Medulla oblongata (tissue), 1 donor: ENCODE measurements at regions not wholly inside any gene's neighbourhood (a gene's known extent, or its start where the extent isn't known, plus 50 kb on each side); places are given as distances from the start of the nearest gene placed in this dataset.

Experiments
- DNase-seq: peaks from one replicate; pipeline ENCODE4 v3.0.0-alpha.2; 2015; ENCODE audit errors: extremely low spot score

GRCh38 chr1:56036479-56036878 lies 542.9 kb downstream of the PLPP3 start:
- no peak for DNase-seq

- DNase-seq, result no peak
Observed at GRCh38 chr1:56034847-56035481, 544.4 kb downstream of the PLPP3 start.

GRCh38 chr1:56034222-56034621 lies 545.1 kb downstream of the PLPP3 start:
- DNase-seq, result no peak

DNA sequence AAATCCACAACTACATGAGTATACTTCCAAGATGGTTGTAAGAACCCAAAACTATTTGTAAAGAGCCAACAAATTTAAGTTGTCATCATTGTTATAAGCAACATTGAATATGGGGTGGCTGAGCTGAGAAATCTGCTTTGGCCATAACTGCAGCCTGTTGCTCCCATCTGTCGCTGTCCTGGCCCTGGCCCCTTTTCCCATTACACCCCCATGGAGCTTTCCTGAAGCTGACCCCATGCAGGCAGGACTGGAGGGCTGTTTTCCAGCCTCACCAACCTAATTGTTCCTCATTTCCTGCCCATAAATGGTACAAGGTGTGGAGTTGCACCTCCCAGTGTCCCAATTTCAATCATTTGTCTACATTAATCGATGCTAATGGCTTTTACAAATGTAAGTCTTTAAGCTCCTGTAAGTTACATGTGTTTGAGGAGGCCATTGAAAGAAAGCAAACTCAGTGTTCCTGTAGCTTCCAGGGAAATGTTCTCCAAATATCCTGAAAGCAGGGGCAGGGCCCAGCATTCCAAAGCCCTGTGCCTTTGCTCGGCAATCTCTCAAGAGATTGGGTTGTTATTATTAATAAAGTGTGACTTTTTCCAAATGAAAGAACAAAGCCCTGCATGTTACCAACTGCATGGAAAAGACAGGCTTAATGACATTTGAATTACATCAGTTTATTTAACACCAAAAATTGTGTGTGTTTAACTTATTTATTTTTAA lies 545.9 kb downstream of the PLPP3 start:
- DNase-seq, result no peak

- DNase-seq, result no peak
Observed at GRCh38 chr1:56032096-56032676, 547.2 kb downstream of the PLPP3 start.

DNA sequence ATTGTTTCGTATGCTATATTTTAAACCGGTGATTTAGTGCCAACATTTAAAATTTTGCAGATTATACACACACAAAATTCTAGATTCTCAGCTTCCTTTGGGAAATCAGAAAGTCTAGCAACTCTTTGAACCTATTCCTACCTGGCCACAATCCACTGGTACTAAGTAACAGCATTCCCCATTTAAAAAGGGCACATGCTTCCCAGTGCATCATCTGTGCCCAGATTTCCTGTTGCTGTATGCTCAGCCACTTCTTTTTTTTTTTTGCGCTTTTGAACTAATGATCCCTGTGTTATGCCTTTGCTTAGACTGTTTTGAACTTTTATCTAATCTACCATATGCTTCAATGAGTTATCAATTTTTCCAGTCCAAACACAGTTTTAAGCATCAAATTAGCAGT lies 548.4 kb downstream of the PLPP3 start:
- DNase-seq, result no peak

DNA sequence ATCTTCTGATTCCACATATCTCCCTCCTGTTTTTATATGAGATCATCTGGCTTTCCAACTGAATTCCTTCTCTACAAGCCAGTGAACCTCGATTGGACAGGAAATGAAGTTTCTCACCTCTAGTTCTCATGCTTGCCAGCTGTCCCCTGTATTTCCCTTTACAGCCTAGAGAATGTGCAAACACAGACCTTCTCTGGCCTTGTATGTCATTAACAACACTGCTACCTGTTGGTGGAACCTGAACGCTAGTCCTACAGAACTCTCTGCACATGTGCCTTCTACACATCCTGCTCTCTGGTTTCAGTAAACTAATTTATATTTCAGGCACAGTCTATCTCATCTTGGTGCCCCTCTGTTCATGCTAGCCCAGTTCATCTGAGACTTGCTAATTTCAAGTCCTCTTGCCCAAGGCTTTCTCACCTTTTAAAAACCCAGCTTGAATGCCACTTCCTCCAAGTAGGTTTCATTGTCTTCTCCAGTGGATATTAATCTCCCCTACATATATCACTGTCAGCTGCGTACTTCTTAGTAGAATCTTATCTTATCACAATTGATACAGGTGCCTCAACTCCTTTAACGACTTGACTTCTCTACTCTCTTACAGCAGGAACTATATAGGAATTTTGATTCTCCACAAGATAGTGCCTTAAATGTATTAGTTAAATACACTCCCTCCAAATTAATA lies 549.9 kb downstream of the PLPP3 start:
- no peak for DNase-seq

GRCh38 chr1:56028911-56029310 lies 550.5 kb downstream of the PLPP3 start:
- no peak for DNase-seq

GRCh38 chr1:56028244-56028643 lies 551.1 kb downstream of the PLPP3 start:
- DNase-seq, result no peak

GRCh38 chr1:56025942-56026341 lies 553.4 kb downstream of the PLPP3 start:
- DNase-seq, result no peak

GRCh38 chr1:56024155-56024554 lies 555.2 kb downstream of the PLPP3 start:
- DNase-seq, result no peak

- no peak for DNase-seq
Observed at GRCh38 chr1:56019922-56020321, 559.4 kb downstream of the PLPP3 start.

DNA sequence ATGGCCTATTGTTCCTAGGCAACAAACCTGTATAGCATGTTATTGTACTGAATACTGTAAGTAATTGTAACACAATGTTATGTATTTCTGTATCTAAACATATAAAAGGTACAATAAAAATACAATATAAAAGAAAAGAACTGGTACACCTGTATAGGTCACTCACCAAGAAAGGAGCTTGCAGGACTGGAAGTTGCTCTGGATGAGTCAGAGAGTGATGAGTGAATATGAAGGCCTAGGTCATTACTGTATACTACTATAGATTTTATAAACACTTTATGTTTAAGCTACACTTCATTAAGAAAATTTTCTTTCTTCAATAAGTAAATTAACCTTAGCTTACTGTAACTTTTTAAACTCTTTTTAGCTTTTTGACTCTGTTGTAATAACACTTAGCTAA lies 559.9 kb downstream of the PLPP3 start:
- DNase-seq, result no peak

GRCh38 chr1:56017336-56017735 lies 562.0 kb downstream of the PLPP3 start:
- no peak for DNase-seq

- no peak for DNase-seq
Observed at GRCh38 chr1:56003846-56004245, 575.5 kb downstream of the PLPP3 start.

GRCh38 chr1:56002231-56002630 lies 577.1 kb downstream of the PLPP3 start:
- DNase-seq, result no peak

GRCh38 chr1:56000424-56000823 lies 578.9 kb downstream of the PLPP3 start:
- DNase-seq, result no peak

DNA sequence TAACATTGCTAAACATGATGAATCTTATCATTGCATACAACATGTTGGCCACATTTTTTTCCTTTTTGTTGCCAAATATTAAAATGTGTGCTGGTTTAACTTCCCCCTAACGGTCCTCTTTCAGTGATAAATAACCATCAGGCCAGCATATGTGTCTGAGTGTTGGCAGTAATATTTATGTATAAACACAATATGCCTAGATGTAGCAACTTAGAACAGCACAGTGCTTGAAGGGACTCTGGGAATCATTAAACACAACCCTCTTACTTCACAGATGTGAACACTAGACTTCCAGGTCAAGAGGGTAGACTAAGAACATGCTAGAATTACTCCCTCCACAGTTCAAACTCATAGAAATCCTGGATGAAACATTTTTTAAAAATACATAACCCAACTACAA lies 581.8 kb downstream of the PLPP3 start:
- DNase-seq, result no peak

- DNase-seq, result no peak
Observed at GRCh38 chr1:55993646-55994318, 585.6 kb downstream of the PLPP3 start.

DNA sequence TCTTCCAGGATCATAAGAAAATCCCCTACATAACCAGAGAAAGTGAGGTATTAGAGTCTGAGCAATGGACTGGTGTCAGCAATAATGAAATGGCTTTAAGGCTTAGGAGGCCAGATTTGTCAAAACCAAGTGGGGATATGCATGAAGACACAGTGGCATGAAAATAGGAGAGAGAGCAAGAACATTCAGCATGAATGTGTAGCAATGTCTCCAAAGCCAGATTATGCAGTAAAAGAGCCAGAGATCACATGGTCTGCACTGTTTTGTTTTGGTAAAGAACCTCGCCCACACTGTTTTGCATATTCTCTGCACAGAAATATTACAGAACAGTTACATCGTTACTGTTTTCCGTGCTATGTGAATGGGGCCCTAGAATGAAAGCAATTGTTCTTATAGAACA lies 589.4 kb downstream of the PLPP3 start:
- DNase-seq, result no peak

DNA sequence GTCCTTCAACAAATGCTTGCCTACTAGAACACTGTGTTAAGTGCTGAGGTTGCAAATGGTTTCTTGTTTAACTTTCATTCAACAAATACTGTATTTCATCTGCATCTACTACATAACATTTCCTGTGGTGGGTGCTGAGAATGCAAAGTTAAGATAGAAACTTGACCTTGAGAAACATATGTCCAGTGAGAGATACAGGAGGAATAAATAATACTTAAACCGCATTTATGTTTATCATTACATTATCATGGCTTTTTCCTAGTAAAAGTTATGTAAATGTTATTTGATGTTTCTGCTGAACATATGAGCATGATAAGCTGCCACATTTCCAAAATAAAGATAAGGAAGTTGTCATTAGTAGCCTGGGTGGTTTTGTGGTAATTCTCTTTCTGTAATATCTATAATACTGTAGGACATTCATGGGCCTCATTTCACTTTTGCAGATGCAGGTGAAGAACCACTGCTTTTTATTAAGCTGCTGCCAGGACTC lies 590.4 kb downstream of the PLPP3 start:
- no peak for DNase-seq
